ENCODE measurements at regions not wholly inside any gene's neighbourhood (a gene's known extent, or its start where the extent isn't known, plus 50 kb on each side); places are given as distances from the start of the nearest gene placed in this dataset.
"Not testable (repeated sequence)": the region's sequence is repeated elsewhere in the genome, so short reads cannot be mapped to it uniquely, and the experiment has no call there.

- DNase-seq, result no peak
- Histone ChIP-seq H3K27ac (no peak overlapping the region), H3K9me3 (replicated peaks in 1 of 3) (no peaks in the 10 kb centered on the region), H3K36me3 (replicated peaks in 1 of 2) (no peaks in the 10 kb centered on the region), H3K4me3 (no peak overlapping the region), H3K4me1 (replicated peaks in 1 of 2) (no peaks in the 10 kb centered on the region), H3K27me3 (peaks cover 2% of the 10 kb centered on the region)
- intact Hi-C loops (cut with DNase I), result no loop called here
- 57 to 64% methylated on average over 3 of the region's 3 CpGs; no CpG with 5 or more reads in 2 of the 4 donors for WGBS, 4 donors
- TF ChIP-seq CTCF (IDR thresholded peaks at IDR 0.05), result no peak
- TF ChIP-seq POLR2A (IDR thresholded peaks at IDR 0.05), result no peak
Measured at GRCh38 chrX:77017093-77017492, 430.1 kb upstream of the FGF16 start.

GRCh38 chrX:77046180-77046810, 400.9 kb upstream of the FGF16 start:
- H3K27ac ChIP-seq; H3K4me1 ChIP-seq (replicated peaks in 1 of 2); H3K4me3 ChIP-seq; H3K9me3 ChIP-seq (replicated peaks in 1 of 3); H3K36me3 ChIP-seq (replicated peaks in 1 of 2); H3K27me3 ChIP-seq; intact Hi-C loops (cut with DNase I); DNase-seq: not testable (repeated sequence)
- WGBS, 4 donors, result 0 to 32% (median 16%) methylated on average over 8 to 29 of the region's 29 CpGs

- intact Hi-C loops (cut with DNase I), result no loop called here
- Histone ChIP-seq H3K4me3 (no peak overlapping the region), H3K36me3 (replicated peaks in 1 of 2) (no peaks in the 10 kb centered on the region), H3K27me3 (no peaks in the 10 kb centered on the region), H3K27ac (no peak overlapping the region), H3K9me3 (replicated peaks in 1 of 3) (no peaks in the 10 kb centered on the region), H3K4me1 (replicated peaks in 1 of 2) (no peaks in the 10 kb centered on the region)
- TF ChIP-seq CTCF (IDR thresholded peaks at IDR 0.05) (no peak), POLR2A (IDR thresholded peaks at IDR 0.05) (no peak)
- DNase-seq, result no peak
- WGBS, 4 donors, result 39 to 86% (median 62%) methylated on average over 1 to 2 of the region's 2 CpGs
Measured at GRCh38 chrX:77060572-77060971, 386.6 kb upstream of the FGF16 start.

- intact Hi-C loops (cut with DNase I), result no loop called here
- Histone ChIP-seq H3K4me1 (replicated peaks in 1 of 2) (no peaks in the 10 kb centered on the region), H3K36me3 (replicated peaks in 1 of 2) (no peaks in the 10 kb centered on the region), H3K27ac (no peak overlapping the region), H3K9me3 (replicated peaks in 1 of 3) (no peaks in the 10 kb centered on the region), H3K4me3 (no peak overlapping the region), H3K27me3 (no peaks in the 10 kb centered on the region)
- no peak for DNase-seq
- TF ChIP-seq CTCF (IDR thresholded peaks at IDR 0.05) (no peak), POLR2A (IDR thresholded peaks at IDR 0.05) (no peak)
Measured at GRCh38 chrX:77061022-77061421, 386.2 kb upstream of the FGF16 start.

GRCh38 chrX:77061545-77061944, 385.6 kb upstream of the FGF16 start:
- H3K27me3 ChIP-seq, result no peaks in the 10 kb centered on the region
- no peak overlapping the region for H3K27ac ChIP-seq
- no peaks in the 10 kb centered on the region for H3K9me3 ChIP-seq (replicated peaks in 1 of 3)
- no peak for TF ChIP-seq POLR2A (IDR thresholded peaks at IDR 0.05)
- H3K4me3 ChIP-seq, result no peak overlapping the region
- DNase-seq, result no peak
- H3K4me1 ChIP-seq (replicated peaks in 1 of 2), result no peaks in the 10 kb centered on the region
- no peaks in the 10 kb centered on the region for H3K36me3 ChIP-seq (replicated peaks in 1 of 2)
- intact Hi-C loops (cut with DNase I), result no loop called here
- 53 to 79% (median 65%) methylated on average over 3 of the region's 3 CpGs for WGBS, 4 donors

Measured in adrenal gland (tissue), 9 donors.